ENCODE measurements at regions not wholly inside any gene's neighbourhood (a gene's known extent, or its start where the extent isn't known, plus 50 kb on each side); places are given as distances from the start of the nearest gene placed in this dataset.
"Not testable (repeated sequence)": the region's sequence is repeated elsewhere in the genome, so short reads cannot be mapped to it uniquely, and the experiment has no call there.

DNA sequence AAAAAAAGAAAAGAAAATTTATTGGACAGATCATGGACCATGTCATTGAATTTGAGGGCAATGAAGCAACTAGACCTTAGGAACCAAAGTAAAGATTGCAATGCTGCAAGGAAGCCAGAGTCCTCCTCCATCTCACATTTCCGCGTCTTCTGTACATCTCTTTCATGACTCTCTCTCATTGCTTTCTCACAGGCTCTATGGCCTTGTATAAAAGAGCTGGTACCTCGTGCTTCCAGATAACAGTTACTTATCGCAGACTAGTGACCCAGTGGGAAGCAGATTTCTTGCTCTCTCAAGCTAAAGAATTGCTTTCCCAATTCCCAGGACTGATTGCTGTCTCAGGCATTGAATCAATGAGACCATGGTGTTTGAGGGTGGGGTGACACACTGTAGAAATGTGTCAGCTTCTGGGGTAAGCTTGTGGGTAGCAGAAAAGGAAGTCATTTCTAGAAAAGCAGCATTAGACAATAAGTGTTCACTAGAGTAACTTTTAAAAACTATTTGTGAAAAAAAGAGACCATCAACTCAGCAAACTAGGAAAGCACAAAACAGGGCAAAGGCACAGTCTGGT is 635.3 kb downstream of the UTRN start:
- no peaks in the 10 kb centered on the region for H3K27me3 ChIP-seq (replicated peaks; ENCODE audit: insufficient read depth, low read depth, low read length, poor library complexity)
- BruUV-seq (replicated peaks) = no TSS peak
- CTCF ChIA-PET = no interaction called here
- TF ChIP-seq, protein P1, sequence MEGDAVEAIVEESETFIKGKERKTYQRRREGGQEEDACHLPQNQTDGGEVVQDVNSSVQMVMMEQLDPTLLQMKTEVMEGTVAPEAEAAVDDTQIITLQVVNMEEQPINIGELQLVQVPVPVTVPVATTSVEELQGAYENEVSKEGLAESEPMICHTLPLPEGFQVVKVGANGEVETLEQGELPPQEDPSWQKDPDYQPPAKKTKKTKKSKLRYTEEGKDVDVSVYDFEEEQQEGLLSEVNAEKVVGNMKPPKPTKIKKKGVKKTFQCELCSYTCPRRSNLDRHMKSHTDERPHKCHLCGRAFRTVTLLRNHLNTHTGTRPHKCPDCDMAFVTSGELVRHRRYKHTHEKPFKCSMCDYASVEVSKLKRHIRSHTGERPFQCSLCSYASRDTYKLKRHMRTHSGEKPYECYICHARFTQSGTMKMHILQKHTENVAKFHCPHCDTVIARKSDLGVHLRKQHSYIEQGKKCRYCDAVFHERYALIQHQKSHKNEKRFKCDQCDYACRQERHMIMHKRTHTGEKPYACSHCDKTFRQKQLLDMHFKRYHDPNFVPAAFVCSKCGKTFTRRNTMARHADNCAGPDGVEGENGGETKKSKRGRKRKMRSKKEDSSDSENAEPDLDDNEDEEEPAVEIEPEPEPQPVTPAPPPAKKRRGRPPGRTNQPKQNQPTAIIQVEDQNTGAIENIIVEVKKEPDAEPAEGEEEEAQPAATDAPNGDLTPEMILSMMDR (conservative IDR thresholded peaks at IDR 0.05; ENCODE audit: low read depth, low read length) = no peak
- TF ChIP-seq EZH2 (IDR thresholded peaks at IDR 0.05; ENCODE audit: borderline replicate concordance, low read depth, low read length, poor library complexity, severe bottlenecking) = no peak
- no peak for DNase-seq (ENCODE audit: low spot score)
- no peak overlapping the region for H3K27ac ChIP-seq (ENCODE audit: low read depth, low read length, poor library complexity, severe bottlenecking)
- no peaks in the 10 kb centered on the region for H3K9me3 ChIP-seq (ENCODE audit: low read depth, low read length, poor library complexity, severe bottlenecking)
- H3K4me1 ChIP-seq (ENCODE audit: insufficient read depth, low read length, poor library complexity, severe bottlenecking) = peaks cover 11% of the 10 kb centered on the region
- intact Hi-C loops (cut with micrococcal nuclease; ENCODE audit: unreplicated experiment) = no loop called here
- POLR2A ChIA-PET (ENCODE audit: low non-redundant PET) = no interaction called here
- H3K4me3 ChIP-seq (ENCODE audit: low read depth, low read length, poor library complexity, severe bottlenecking) = no peak overlapping the region
- no peaks in the 10 kb centered on the region for H3K36me3 ChIP-seq (ENCODE audit: insufficient read depth, low read length, poor library complexity, severe bottlenecking)

DNA sequence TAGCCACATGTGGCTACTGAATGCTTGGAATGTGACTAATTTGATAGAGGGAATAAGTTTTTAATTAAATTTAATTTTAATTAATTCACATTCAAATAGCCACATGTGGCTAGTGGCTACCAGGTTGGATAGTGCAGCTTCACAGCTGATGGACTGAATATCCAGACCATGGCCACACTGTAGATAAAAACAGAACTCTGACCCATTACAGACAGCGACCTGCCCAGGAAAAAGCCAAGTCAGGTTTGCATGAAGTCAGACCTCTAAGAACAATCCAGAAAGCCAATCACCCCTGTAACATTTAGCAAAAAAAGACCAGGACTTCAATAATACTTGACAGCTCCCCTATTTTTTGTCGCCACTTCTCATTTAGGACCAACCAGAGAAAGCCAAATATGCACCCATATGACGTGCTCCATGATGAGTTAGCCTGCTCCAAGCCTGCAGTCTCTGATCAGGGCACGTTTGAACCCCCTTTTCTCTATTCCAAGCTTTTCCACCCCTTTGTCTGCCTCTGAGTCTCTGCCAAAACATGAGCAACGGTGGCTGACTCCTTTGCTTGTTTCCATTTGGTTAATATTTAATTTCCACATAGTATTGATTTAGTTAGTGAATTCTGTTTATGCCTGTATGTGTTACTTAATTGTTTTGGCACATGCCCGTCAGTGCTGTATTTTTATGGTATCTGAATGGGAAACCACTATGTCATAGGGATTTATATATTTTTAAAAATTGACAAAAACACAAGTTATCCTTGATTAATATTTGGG is 636.3 kb downstream of the UTRN start:
- Histone ChIP-seq H3K4me3 (ENCODE audit: low read depth, low read length, poor library complexity, severe bottlenecking) (no peak overlapping the region), H3K27me3 (replicated peaks; ENCODE audit: insufficient read depth, low read depth, low read length, poor library complexity) (no peaks in the 10 kb centered on the region), H3K4me1 (ENCODE audit: insufficient read depth, low read length, poor library complexity, severe bottlenecking) (peaks cover 11% of the 10 kb centered on the region), H3K9me3 (ENCODE audit: low read depth, low read length, poor library complexity, severe bottlenecking) (no peaks in the 10 kb centered on the region), H3K36me3 (ENCODE audit: insufficient read depth, low read length, poor library complexity, severe bottlenecking) (no peaks in the 10 kb centered on the region), H3K27ac (ENCODE audit: low read depth, low read length, poor library complexity, severe bottlenecking) (no peak overlapping the region)
- CTCF ChIA-PET = no interaction called here
- BruUV-seq (replicated peaks) = no TSS peak
- no peak for TF ChIP-seq EZH2 (IDR thresholded peaks at IDR 0.05; ENCODE audit: borderline replicate concordance, low read depth, low read length, poor library complexity, severe bottlenecking)
- TF ChIP-seq, protein P1 (conservative IDR thresholded peaks at IDR 0.05; ENCODE audit: low read depth, low read length) = no peak
- POLR2A ChIA-PET (ENCODE audit: low non-redundant PET) = no interaction called here
- intact Hi-C loops (cut with micrococcal nuclease; ENCODE audit: unreplicated experiment) = no loop called here
- no peak for DNase-seq (ENCODE audit: low spot score)

DNA sequence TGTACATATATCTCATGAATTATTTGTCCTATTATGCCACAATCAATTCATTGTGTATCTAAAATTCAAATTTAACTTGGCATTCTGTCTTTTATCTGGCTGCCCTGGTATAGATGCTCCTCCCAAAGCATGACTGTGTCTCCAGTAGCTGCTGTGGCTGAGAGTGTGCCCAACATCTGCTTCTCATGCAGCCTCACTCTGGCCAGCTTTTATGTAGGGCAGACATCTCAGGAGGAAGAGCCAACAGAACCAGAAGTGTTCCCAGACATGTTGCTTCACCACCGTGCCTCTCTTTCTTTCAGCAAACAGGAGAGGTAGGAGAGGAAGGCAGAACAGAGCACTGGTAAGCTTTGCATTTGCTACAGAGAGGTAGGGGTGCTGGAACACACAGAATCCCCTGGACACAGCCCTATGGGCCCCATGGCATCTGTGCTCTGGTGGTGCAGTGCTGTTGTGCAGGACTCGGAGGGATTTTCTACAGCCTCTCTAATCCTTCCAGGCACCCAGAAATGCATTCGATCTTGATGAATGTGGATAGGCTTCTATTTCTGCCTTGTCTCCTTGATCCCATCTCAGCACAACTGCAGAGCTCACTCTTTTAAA is 637.1 kb downstream of the UTRN start:
- BruUV-seq (replicated peaks) = no TSS peak
- TF ChIP-seq, protein P1 (conservative IDR thresholded peaks at IDR 0.05; ENCODE audit: low read depth, low read length) = no peak
- TF ChIP-seq EZH2 (IDR thresholded peaks at IDR 0.05; ENCODE audit: borderline replicate concordance, low read depth, low read length, poor library complexity, severe bottlenecking) = no peak
- POLR2A ChIA-PET (ENCODE audit: low non-redundant PET) = no interaction called here
- peaks cover 11% of the 10 kb centered on the region for H3K4me1 ChIP-seq (ENCODE audit: insufficient read depth, low read length, poor library complexity, severe bottlenecking)
- no peak overlapping the region for H3K27ac ChIP-seq (ENCODE audit: low read depth, low read length, poor library complexity, severe bottlenecking)
- no peak for DNase-seq (ENCODE audit: low spot score)
- H3K36me3 ChIP-seq (ENCODE audit: insufficient read depth, low read length, poor library complexity, severe bottlenecking) = no peaks in the 10 kb centered on the region
- no peak overlapping the region for H3K4me3 ChIP-seq (ENCODE audit: low read depth, low read length, poor library complexity, severe bottlenecking)
- no peaks in the 10 kb centered on the region for H3K27me3 ChIP-seq (replicated peaks; ENCODE audit: insufficient read depth, low read depth, low read length, poor library complexity)
- CTCF ChIA-PET = no interaction called here
- intact Hi-C loops (cut with micrococcal nuclease; ENCODE audit: unreplicated experiment) = no loop called here
- no peaks in the 10 kb centered on the region for H3K9me3 ChIP-seq (ENCODE audit: low read depth, low read length, poor library complexity, severe bottlenecking)

DNA sequence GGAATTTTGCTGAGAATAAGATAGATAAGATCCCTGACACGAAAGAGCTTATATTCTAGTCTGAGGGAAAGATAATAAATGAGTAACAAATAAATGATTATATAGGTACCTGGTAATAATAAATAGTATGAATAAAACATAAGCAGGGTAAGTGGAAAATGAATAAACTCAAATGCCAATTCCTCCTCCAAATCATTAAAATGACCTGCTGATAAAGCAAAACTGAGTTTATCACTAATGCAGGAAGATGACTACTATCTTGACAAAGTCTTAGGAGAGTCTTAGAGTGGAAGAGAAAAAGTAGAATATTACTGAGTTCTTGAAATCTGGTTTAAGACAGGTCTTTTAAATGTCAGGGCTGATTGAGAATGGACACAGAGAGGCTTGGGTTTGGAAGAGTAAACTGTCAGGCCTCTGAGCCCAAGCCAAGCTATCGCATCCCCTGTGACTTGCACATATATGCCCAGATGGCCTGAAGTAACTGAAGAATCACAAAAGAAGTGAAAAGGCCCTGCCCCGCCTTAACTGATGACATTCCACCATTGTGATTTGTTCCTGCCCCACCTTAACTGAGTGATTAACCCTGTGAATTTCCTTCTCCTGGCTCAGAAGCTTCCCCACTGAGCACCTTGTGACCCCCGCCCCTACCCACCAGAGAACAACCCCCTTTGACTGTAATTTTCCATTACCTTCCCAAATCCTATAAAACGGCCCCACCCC is 637.8 kb downstream of the UTRN start:
- intact Hi-C loops (cut with micrococcal nuclease; ENCODE audit: unreplicated experiment); H3K27me3 ChIP-seq (replicated peaks; ENCODE audit: insufficient read depth, low read depth, low read length, poor library complexity); H3K9me3 ChIP-seq (ENCODE audit: low read depth, low read length, poor library complexity, severe bottlenecking); CTCF ChIA-PET; H3K4me1 ChIP-seq (ENCODE audit: insufficient read depth, low read length, poor library complexity, severe bottlenecking); DNase-seq (ENCODE audit: low spot score); POLR2A ChIA-PET (ENCODE audit: low non-redundant PET); BruUV-seq (replicated peaks); H3K36me3 ChIP-seq (ENCODE audit: insufficient read depth, low read length, poor library complexity, severe bottlenecking); H3K4me3 ChIP-seq (ENCODE audit: low read depth, low read length, poor library complexity, severe bottlenecking); H3K27ac ChIP-seq (ENCODE audit: low read depth, low read length, poor library complexity, severe bottlenecking): not testable (repeated sequence)

DNA sequence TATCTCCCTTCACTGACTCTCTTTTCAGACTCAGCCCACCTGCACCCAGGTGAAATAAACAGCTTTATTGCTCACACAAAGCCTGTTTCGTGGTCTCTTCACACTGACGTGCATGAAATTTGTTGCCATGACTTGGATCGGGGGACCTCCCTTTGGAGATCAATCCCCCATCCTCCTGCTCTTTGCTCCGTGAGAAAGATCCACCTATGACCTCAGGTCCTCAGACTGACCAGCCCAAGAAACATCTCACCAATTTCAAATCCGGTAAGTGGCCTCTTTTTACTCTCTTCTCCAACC is 638.3 kb downstream of the UTRN start:
- H3K4me3 ChIP-seq (ENCODE audit: low read depth, low read length, poor library complexity, severe bottlenecking); DNase-seq (ENCODE audit: low spot score); H3K27ac ChIP-seq (ENCODE audit: low read depth, low read length, poor library complexity, severe bottlenecking); H3K4me1 ChIP-seq (ENCODE audit: insufficient read depth, low read length, poor library complexity, severe bottlenecking); H3K27me3 ChIP-seq (replicated peaks; ENCODE audit: insufficient read depth, low read depth, low read length, poor library complexity); H3K9me3 ChIP-seq (ENCODE audit: low read depth, low read length, poor library complexity, severe bottlenecking); BruUV-seq (replicated peaks); POLR2A ChIA-PET (ENCODE audit: low non-redundant PET); intact Hi-C loops (cut with micrococcal nuclease; ENCODE audit: unreplicated experiment); H3K36me3 ChIP-seq (ENCODE audit: insufficient read depth, low read length, poor library complexity, severe bottlenecking); CTCF ChIA-PET: not testable (repeated sequence)
